ACC112 (cell line): ENCODE measurements at regions not wholly inside any gene's neighbourhood (a gene's known extent, or its start where the extent isn't known, plus 50 kb on each side); places are given as distances from the start of the nearest gene placed in this dataset.
A peak's percentile ranks its signal among the peaks of the same experiment; 100 is the strongest.
"Not testable (repeated sequence)": the region's sequence is repeated elsewhere in the genome, so short reads cannot be mapped to it uniquely, and the experiment has no call there.

Experiments
- H2AFZ ChIP-seq: fragments of 200-600 bp; sonication (generic); one replicate; pipeline ENCODE4 v1.6.0; 2017; ENCODE audit warnings: antibody characterized with exemption, low read length; ENCODE audit not compliant: unreplicated experiment
- H3K27ac ChIP-seq: fragments of 200-600 bp; sonication (generic); 2 replicates; pipeline ENCODE4 v1.5.1; 2014; ENCODE audit warnings: low read depth, mild to moderate bottlenecking, antibody characterized with exemption, low read length, moderate library complexity
- H3K27me3 ChIP-seq: fragments of 200-600 bp; sonication (generic); 2 replicates; pipeline ENCODE4 v1.6.1; 2014; ENCODE audit warnings: mild to moderate bottlenecking, antibody characterized with exemption, low read length, moderate library complexity, mixed read lengths; ENCODE audit not compliant: insufficient read depth
- H3K36me3 ChIP-seq: fragments of 200-600 bp; sonication (generic); 2 replicates; pipeline ENCODE4 v1.6.1; 2016; ENCODE audit warnings: mild to moderate bottlenecking, antibody characterized with exemption, low read length, moderate library complexity, mixed read lengths; ENCODE audit not compliant: insufficient read depth
- H3K4me1 ChIP-seq: fragments of 200-600 bp; sonication (generic); one replicate; pipeline ENCODE4 v1.6.1; 2016; ENCODE audit warnings: low read length, mixed read lengths; ENCODE audit not compliant: insufficient read depth, unreplicated experiment, control insufficient read depth
- H3K4me3 ChIP-seq: fragments of 200-600 bp; sonication (generic); 2 replicates; pipeline ENCODE4 v1.5.1; 2014; ENCODE audit warnings: mild to moderate bottlenecking, low read depth, low read length
- H3K79me2 ChIP-seq: fragments of 200-600 bp; sonication (generic); one replicate; pipeline ENCODE4 v1.6.0; 2016; ENCODE audit warnings: low read length; ENCODE audit not compliant: control insufficient read depth, unreplicated experiment, insufficient read depth

- H2AFZ ChIP-seq, result no peak overlapping the region
- no peaks in the 10 kb centered on the region for H3K27me3 ChIP-seq
- H3K79me2 ChIP-seq, result no peaks in the 10 kb centered on the region
- H3K4me3 ChIP-seq, result no peak overlapping the region
- no peaks in the 10 kb centered on the region for H3K4me1 ChIP-seq
- H3K27ac ChIP-seq, result no peak overlapping the region
- no peaks in the 10 kb centered on the region for H3K36me3 ChIP-seq
Measured at GRCh38 chr12:87198181-87198580, 831.0 kb downstream of the C12orf50 start.

- H3K79me2 ChIP-seq, result no peaks in the 10 kb centered on the region
- no peaks in the 10 kb centered on the region for H3K36me3 ChIP-seq
- H3K27me3 ChIP-seq, result no peaks in the 10 kb centered on the region
- no peak overlapping the region for H2AFZ ChIP-seq
- no peaks in the 10 kb centered on the region for H3K4me1 ChIP-seq
- H3K4me3 ChIP-seq, result no peak overlapping the region
- H3K27ac ChIP-seq, result no peak overlapping the region
Measured at GRCh38 chr12:87196321-87196720, 832.9 kb downstream of the C12orf50 start.

- H3K4me1 ChIP-seq, H3K4me3 ChIP-seq, H3K79me2 ChIP-seq, H3K27ac ChIP-seq, H3K36me3 ChIP-seq, H2AFZ ChIP-seq, H3K27me3 ChIP-seq: not testable (repeated sequence)
Measured at GRCh38 chr12:87194389-87194788, 834.8 kb downstream of the C12orf50 start.

- H3K27me3 ChIP-seq, result no peaks in the 10 kb centered on the region
- H3K36me3 ChIP-seq, result no peaks in the 10 kb centered on the region
- H3K27ac ChIP-seq, result no peak overlapping the region
- no peak overlapping the region for H3K4me3 ChIP-seq
- H2AFZ ChIP-seq, result no peak overlapping the region
- no peaks in the 10 kb centered on the region for H3K79me2 ChIP-seq
- no peaks in the 10 kb centered on the region for H3K4me1 ChIP-seq
Measured at GRCh38 chr12:87185367-87185766, 843.8 kb downstream of the C12orf50 start.

- H3K27ac ChIP-seq, result no peak overlapping the region
Measured at GRCh38 chr12:87182696-87183233, 846.4 kb downstream of the C12orf50 start.

GRCh38 chr12:87171356-87171755, 857.8 kb downstream of the C12orf50 start:
- H3K36me3 ChIP-seq, result no peaks in the 10 kb centered on the region
- no peak overlapping the region for H3K4me3 ChIP-seq
- no peaks in the 10 kb centered on the region for H3K79me2 ChIP-seq
- no peaks in the 10 kb centered on the region for H3K27me3 ChIP-seq
- no peak overlapping the region for H2AFZ ChIP-seq
- no peaks in the 10 kb centered on the region for H3K4me1 ChIP-seq
- no peak overlapping the region for H3K27ac ChIP-seq

More at GRCh38 chr12:87182696-87183233, 846.4 kb downstream of the C12orf50 start:
- no peaks in the 10 kb centered on the region for H3K4me1 ChIP-seq
- H3K79me2 ChIP-seq, result no peaks in the 10 kb centered on the region
- no peak overlapping the region for H3K4me3 ChIP-seq
- H3K36me3 ChIP-seq, result no peaks in the 10 kb centered on the region
- H3K27me3 ChIP-seq, result no peaks in the 10 kb centered on the region
- H2AFZ ChIP-seq, result no peak overlapping the region

- Histone ChIP-seq H3K27ac (no peak overlapping the region), H3K36me3 (no peaks in the 10 kb centered on the region), H3K27me3 (no peaks in the 10 kb centered on the region), H3K4me1 (no peaks in the 10 kb centered on the region), H2AFZ (no peak overlapping the region), H3K4me3 (no peak overlapping the region), H3K79me2 (no peaks in the 10 kb centered on the region)
Measured at GRCh38 chr12:87169010-87169409, 860.2 kb downstream of the C12orf50 start.

GRCh38 chr12:87165733-87166375, 863.3 kb downstream of the C12orf50 start:
- Histone ChIP-seq H3K4me3 (no peak overlapping the region), H3K27me3 (no peaks in the 10 kb centered on the region), H3K4me1 (no peaks in the 10 kb centered on the region), H3K27ac (no peak overlapping the region), H3K79me2 (no peaks in the 10 kb centered on the region), H3K36me3 (no peaks in the 10 kb centered on the region), H2AFZ (no peak overlapping the region)

- H3K79me2 ChIP-seq, result no peaks in the 10 kb centered on the region
- H3K4me1 ChIP-seq, result peaks cover 3% of the 10 kb centered on the region
- no peak overlapping the region for H3K4me3 ChIP-seq
- no peaks in the 10 kb centered on the region for H3K36me3 ChIP-seq
- no peak overlapping the region for H2AFZ ChIP-seq
- no peak overlapping the region for H3K27ac ChIP-seq
- no peaks in the 10 kb centered on the region for H3K27me3 ChIP-seq
Measured at GRCh38 chr12:87163122-87163521, 866.1 kb downstream of the C12orf50 start.

- Histone ChIP-seq H3K4me3 (no peak overlapping the region), H3K27me3 (no peaks in the 10 kb centered on the region), H3K4me1 (peaks cover 9% of the 10 kb centered on the region), H2AFZ (no peak overlapping the region), H3K79me2 (no peaks in the 10 kb centered on the region), H3K27ac (no peak overlapping the region), H3K36me3 (no peaks in the 10 kb centered on the region)
Measured at GRCh38 chr12:87160848-87161601, 868.2 kb downstream of the C12orf50 start.

GRCh38 chr12:87157791-87158190, 871.4 kb downstream of the C12orf50 start:
- Histone ChIP-seq H2AFZ (no peak overlapping the region), H3K4me1 (peaks cover 14% of the 10 kb centered on the region), H3K79me2 (no peaks in the 10 kb centered on the region), H3K27ac (peak overlapping the region; percentile 66), H3K36me3 (no peaks in the 10 kb centered on the region), H3K27me3 (no peaks in the 10 kb centered on the region), H3K4me3 (no peak overlapping the region)
